ENCODE measurements at regions not wholly inside any gene's neighbourhood (a gene's known extent, or its start where the extent isn't known, plus 50 kb on each side); places are given as distances from the start of the nearest gene placed in this dataset.

DNA sequence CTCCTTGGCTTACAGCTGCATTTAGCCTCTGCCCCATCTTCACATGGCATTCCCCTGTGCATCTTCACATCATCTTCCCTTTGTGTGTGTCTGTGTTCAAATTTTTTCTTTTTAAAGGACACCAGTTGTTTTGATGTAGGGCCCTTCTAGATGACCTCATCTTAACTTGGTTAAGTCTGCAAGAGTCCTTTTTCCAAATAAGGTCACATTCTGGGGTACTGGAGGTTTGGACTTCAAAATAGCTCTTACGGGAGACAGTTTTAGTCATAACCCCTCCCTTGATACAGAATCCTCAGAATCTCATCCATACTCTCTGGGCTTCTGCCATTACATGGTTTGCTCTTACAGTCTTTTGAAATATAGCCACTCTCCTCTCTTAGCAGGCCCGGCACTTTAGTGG, 231.5 kb upstream of the ATP6AP2 start (continued):
- TF ChIP-seq NAIF1 (CRISPR knock-in tag; IDR thresholded peaks at IDR 0.05; ENCODE audit: borderline replicate concordance), result no peak

DNA sequence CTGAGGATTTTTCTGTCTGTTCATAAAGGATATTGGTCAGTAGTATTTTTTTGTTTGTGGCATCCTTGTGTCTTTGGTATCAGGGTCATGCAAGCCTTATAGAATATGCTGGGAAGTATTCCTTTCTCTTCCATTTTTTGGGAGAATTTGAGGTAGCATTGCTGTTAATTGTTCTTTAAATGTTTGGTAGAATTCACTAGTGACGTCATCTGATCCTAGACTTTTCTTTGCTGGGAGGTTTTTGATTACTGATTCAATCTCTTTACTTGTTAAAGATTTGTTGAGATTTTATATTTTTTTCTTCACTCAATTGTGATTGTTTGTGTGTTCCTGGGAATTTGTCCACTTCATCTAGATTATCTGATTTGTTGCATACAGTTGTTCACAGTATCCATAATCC, 234.4 kb upstream of the ATP6AP2 start:
- in situ Hi-C loops (cut with HindIII; ENCODE audit: extremely low pct_ligation_motif_present, low pct_unique_long_range_greater_than_20kb), result no loop called here
- no peaks in the 10 kb centered on the region for H3K36me3 ChIP-seq (replicated peaks in 1 of 2; ENCODE audit: control insufficient read depth in 1 of 2, insufficient read depth in 2 of 2, low read length in 2 of 2)

DNA sequence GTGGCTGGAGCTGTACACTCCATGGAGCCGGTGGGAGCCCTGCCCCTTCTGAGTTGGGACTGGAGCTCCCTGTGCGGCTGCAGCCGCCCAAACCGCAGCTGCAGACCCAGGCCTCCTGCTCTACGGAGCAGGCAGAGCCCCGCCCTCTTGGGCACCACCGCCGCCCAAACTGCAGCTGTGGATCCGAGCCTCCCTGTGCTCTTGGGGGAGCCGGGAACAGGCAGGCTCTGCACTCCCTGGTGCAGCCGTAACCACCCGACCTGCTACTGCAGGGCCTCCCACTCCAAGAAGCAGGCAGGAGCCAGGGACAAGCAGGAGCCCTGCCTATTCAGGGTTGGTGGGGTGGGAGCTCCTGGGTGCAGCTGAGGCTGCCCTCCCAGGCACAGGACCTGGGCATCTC, 237.5 kb upstream of the ATP6AP2 start:
- H3K9me3 ChIP-seq (ENCODE audit: low read length), result no peaks in the 10 kb centered on the region
- DNase-seq (ENCODE audit: low spot score), result no peak
- H3K27ac ChIP-seq (ENCODE audit: extremely low read length, insufficient read depth, low read length), result no peak overlapping the region
- H3K79me2 ChIP-seq (ENCODE audit: insufficient read depth, low read length), result no peaks in the 10 kb centered on the region
- H3K36me3 ChIP-seq (replicated peaks in 1 of 2; ENCODE audit: control insufficient read depth in 1 of 2, insufficient read depth in 2 of 2, low read length in 2 of 2), result no peaks in the 10 kb centered on the region
- POLR2A ChIA-PET, result no interaction called here
- ATAC-seq, result no peak
- in situ Hi-C loops (cut with HindIII; ENCODE audit: extremely low pct_ligation_motif_present, low pct_unique_long_range_greater_than_20kb) (no loop called here), intact Hi-C loops (cut with micrococcal nuclease; ENCODE audit: unreplicated experiment) (no loop called here)
- H2AFZ ChIP-seq (ENCODE audit: low read length), result no peak overlapping the region
- H3K4me1 ChIP-seq (ENCODE audit: insufficient read depth, low read length), result no peaks in the 10 kb centered on the region
- no peak overlapping the region for H3K4me2 ChIP-seq (ENCODE audit: low read depth, low read length)
- no peak overlapping the region for H3K9ac ChIP-seq (ENCODE audit: insufficient read depth, low read depth, low read length)
- no peaks in the 10 kb centered on the region for H3K27me3 ChIP-seq (ENCODE audit: control insufficient read depth in 1 of 2, insufficient read depth in 2 of 2, low read length in 2 of 2)
- no peak overlapping the region for H3K4me3 ChIP-seq (replicated peaks in 1 of 3; ENCODE audit: insufficient read depth in 1 of 3, low read depth in 2 of 3, low read length in 3 of 3)
- no peaks in the 10 kb centered on the region for H4K20me1 ChIP-seq (ENCODE audit: insufficient read depth, low read length)
- CTCF ChIA-PET (ENCODE audit: low intra/inter-chr PET ratio, low total read pairs), result no interaction called here
- no peak for FAIRE-seq
- BruUV-seq (replicated peaks), result no TSS peak
- no CpG with 5 or more reads among the region's 12 CpGs for WGBS (ENCODE audit: low lambda C conversion rate)
- TF ChIP-seq ZNF629 (CRISPR knock-in tag; conservative IDR thresholded peaks at IDR 0.05), result no peak
- TF ChIP-seq ZNF839 (CRISPR knock-in tag; IDR thresholded peaks at IDR 0.05; ENCODE audit: borderline replicate concordance), result no peak
- no peak for TF ChIP-seq ZNF205 (CRISPR knock-in tag; IDR thresholded peaks at IDR 0.05)
- TF ChIP-seq THYN1 (CRISPR knock-in tag; IDR thresholded peaks at IDR 0.05; ENCODE audit: borderline replicate concordance, low read depth), result no peak
- no peak for TF ChIP-seq PRMT3 (CRISPR knock-in tag; IDR thresholded peaks at IDR 0.05; ENCODE audit: borderline replicate concordance, low read depth)
- TF ChIP-seq KDM3A (CRISPR knock-in tag; IDR thresholded peaks at IDR 0.05; ENCODE audit: low read depth), result no peak
- TF ChIP-seq, protein P1, sequence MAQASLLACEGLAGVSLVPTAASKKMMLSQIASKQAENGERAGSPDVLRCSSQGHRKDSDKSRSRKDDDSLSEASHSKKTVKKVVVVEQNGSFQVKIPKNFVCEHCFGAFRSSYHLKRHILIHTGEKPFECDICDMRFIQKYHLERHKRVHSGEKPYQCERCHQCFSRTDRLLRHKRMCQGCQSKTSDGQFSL (CRISPR knock-in tag; IDR thresholded peaks at IDR 0.05), result no peak
- no peak for TF ChIP-seq ZNF552 (CRISPR knock-in tag; IDR thresholded peaks at IDR 0.05; ENCODE audit: borderline replicate concordance)
- TF ChIP-seq, protein P2, sequence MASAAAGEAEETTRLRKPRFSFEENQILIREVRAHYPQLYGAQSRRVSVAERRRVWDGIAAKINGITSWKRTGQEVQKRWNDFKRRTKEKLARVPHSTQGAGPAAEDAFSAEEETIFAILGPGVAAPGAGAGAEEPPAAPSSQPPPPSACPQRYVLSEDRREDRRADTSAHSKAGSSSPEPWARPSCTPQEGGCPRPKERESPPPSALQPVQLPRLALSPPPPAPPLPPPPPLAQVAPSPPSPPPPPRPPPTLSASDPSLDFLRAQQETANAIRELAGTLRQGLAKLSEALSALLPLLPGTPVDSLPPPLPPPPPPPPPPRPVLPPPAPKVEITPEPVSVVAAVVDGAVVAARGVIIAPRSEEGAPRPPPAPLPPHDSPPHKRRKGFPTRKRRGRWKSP (CRISPR knock-in tag; IDR thresholded peaks at IDR 0.05), result no peak
- no peak for TF ChIP-seq ATF7-NPFF (CRISPR knock-in tag; IDR thresholded peaks at IDR 0.05; ENCODE audit: low read depth)
- no peak for TF ChIP-seq ZNF674 (CRISPR knock-in tag; IDR thresholded peaks at IDR 0.05; ENCODE audit: low read depth)
- TF ChIP-seq DNMT1 (CRISPR knock-in tag; IDR thresholded peaks at IDR 0.05), result no peak
- no peak for TF ChIP-seq FIP1L1 (IDR thresholded peaks at IDR 0.05; ENCODE audit: borderline replicate concordance, insufficient read depth, low read depth, low read length)

More for the DNA sequence above, 234.4 kb upstream of the ATP6AP2 start:
- Histone ChIP-seq H4K20me1 (ENCODE audit: insufficient read depth, low read length) (no peaks in the 10 kb centered on the region), H3K9ac (ENCODE audit: insufficient read depth, low read depth, low read length) (no peak overlapping the region), H3K4me1 (ENCODE audit: insufficient read depth, low read length) (no peaks in the 10 kb centered on the region), H3K27me3 (ENCODE audit: control insufficient read depth in 1 of 2, insufficient read depth in 2 of 2, low read length in 2 of 2) (no peaks in the 10 kb centered on the region), H2AFZ (ENCODE audit: low read length) (no peak overlapping the region), H3K4me3 (replicated peaks in 1 of 3; ENCODE audit: insufficient read depth in 1 of 3, low read depth in 2 of 3, low read length in 3 of 3) (no peak overlapping the region), H3K79me2 (ENCODE audit: insufficient read depth, low read length) (no peaks in the 10 kb centered on the region), H3K27ac (ENCODE audit: extremely low read length, insufficient read depth, low read length) (no peak overlapping the region), H3K9me3 (ENCODE audit: low read length) (no peaks in the 10 kb centered on the region), H3K4me2 (ENCODE audit: low read depth, low read length) (no peak overlapping the region)
- POLR2A ChIA-PET, result no interaction called here
- DNase-seq (ENCODE audit: low spot score), result no peak
- intact Hi-C loops (cut with micrococcal nuclease; ENCODE audit: unreplicated experiment), result no loop called here
- ATAC-seq, result no peak
- peak; percentile 89 for TF ChIP-seq CREB1 (IDR thresholded peaks at IDR 0.05)
- TF ChIP-seq CREB1 (CRISPR knock-in tag; IDR thresholded peaks at IDR 0.05), result no peak
- peak; percentile 91 for TF ChIP-seq ATF7 (IDR thresholded peaks at IDR 0.05)
- no peak for TF ChIP-seq ATF7 (CRISPR knock-in tag; IDR thresholded peaks at IDR 0.05)
- no peak for TF ChIP-seq DPF2 (CRISPR knock-in tag; IDR thresholded peaks at IDR 0.05; ENCODE audit: borderline replicate concordance, low read depth)
- CTCF ChIA-PET (ENCODE audit: low intra/inter-chr PET ratio, low total read pairs), result no interaction called here
- 8% methylated on average over 1 of the region's 1 CpG for WGBS (ENCODE audit: low lambda C conversion rate)
- BruUV-seq (replicated peaks), result no TSS peak
- FAIRE-seq, result no peak

All from HepG2 (cell line).